Stimulated activated naive CD8-positive, alpha-beta T cell treated with anti-CD3 and anti-CD28 coated beads, Interleukin-15, Interleukin-2, amounts not matched to agents 100 U/mL and 50 U/mL, for 24 hours (primary cell): ENCODE measurements at regions not wholly inside any gene's neighbourhood (a gene's known extent, or its start where the extent isn't known, plus 50 kb on each side); places are given as distances from the start of the nearest gene placed in this dataset.

ENCODE experiments used
- ATAC-seq: fragments of 150-1000 bp; cut with Tn5 transposase; one replicate; pipeline ENCODE4 v1.10.0; 2021
- DNase-seq: peaks from one replicate; pipeline ENCODE4 v3.0.0; 2021

GRCh38 chr4:148749403-148749802, 307.2 kb upstream of the NR3C2 start:
- ATAC-seq (no peak), DNase-seq (no peak)

- DNase-seq: no peak
- no peak for ATAC-seq
Observed at GRCh38 chr4:148747721-148748268, 305.6 kb upstream of the NR3C2 start.

GRCh38 chr4:148740701-148741100, 298.5 kb upstream of the NR3C2 start:
- DNase-seq (no peak), ATAC-seq (peak; percentile 19)

GRCh38 chr4:148737061-148737770, 295.0 kb upstream of the NR3C2 start:
- ATAC-seq: no peak

GRCh38 chr4:148735432-148736155, 293.4 kb upstream of the NR3C2 start:
- DNase-seq (peak; percentile 3), ATAC-seq (peak; percentile 65)

More at GRCh38 chr4:148737061-148737770, 295.0 kb upstream of the NR3C2 start:
- no peak for DNase-seq

GRCh38 chr4:148730766-148731165, 288.6 kb upstream of the NR3C2 start:
- ATAC-seq (no peak), DNase-seq (no peak)

GRCh38 chr4:148730082-148730640, 287.9 kb upstream of the NR3C2 start:
- DNase-seq (no peak), ATAC-seq (no peak)

GRCh38 chr4:148717988-148718387, 275.8 kb upstream of the NR3C2 start:
- no peak for ATAC-seq
- DNase-seq: no peak

- no peak for ATAC-seq
- DNase-seq: no peak
Observed at GRCh38 chr4:148716431-148717052, 274.3 kb upstream of the NR3C2 start.

GRCh38 chr4:148704291-148704690, 262.1 kb upstream of the NR3C2 start:
- ATAC-seq (no peak), DNase-seq (no peak)

- no peak for ATAC-seq
Observed at GRCh38 chr4:148694702-148695101, 252.5 kb upstream of the NR3C2 start.

GRCh38 chr4:148693913-148694649, 251.9 kb upstream of the NR3C2 start:
- ATAC-seq: no peak
- DNase-seq: no peak

More at GRCh38 chr4:148694702-148695101, 252.5 kb upstream of the NR3C2 start:
- no peak for DNase-seq

GRCh38 chr4:148692242-148692641, 250.0 kb upstream of the NR3C2 start:
- ATAC-seq (no peak), DNase-seq (no peak)

GRCh38 chr4:148686449-148686848, 244.2 kb upstream of the NR3C2 start:
- ATAC-seq (no peak), DNase-seq (no peak)

GRCh38 chr4:148684638-148685037, 242.4 kb upstream of the NR3C2 start:
- no peak for ATAC-seq
- DNase-seq: no peak

GRCh38 chr4:148680884-148681283, 238.7 kb upstream of the NR3C2 start:
- ATAC-seq (no peak), DNase-seq (no peak)

GRCh38 chr4:148676344-148676743, 234.1 kb upstream of the NR3C2 start:
- ATAC-seq (no peak), DNase-seq (no peak)

GRCh38 chr4:148674876-148675275, 232.7 kb upstream of the NR3C2 start:
- DNase-seq (no peak), ATAC-seq (no peak)

- DNase-seq (no peak), ATAC-seq (no peak)
Observed at GRCh38 chr4:148664636-148665035, 222.4 kb upstream of the NR3C2 start.

- ATAC-seq (no peak), DNase-seq (no peak)
Observed at GRCh38 chr4:148654131-148654530, 211.9 kb upstream of the NR3C2 start.

- no peak for DNase-seq
- ATAC-seq: no peak
Observed at GRCh38 chr4:148653681-148654080, 211.5 kb upstream of the NR3C2 start.

- no peak for ATAC-seq
- no peak for DNase-seq
Observed at GRCh38 chr4:148651991-148652390, 209.8 kb upstream of the NR3C2 start.
